Left ventricle myocardium superior (tissue), 1 donor: ENCODE measurements at regions not wholly inside any gene's neighbourhood (a gene's known extent, or its start where the extent isn't known, plus 50 kb on each side); places are given as distances from the start of the nearest gene placed in this dataset.
A peak's percentile ranks its signal among the peaks of the same experiment; 100 is the strongest.

ENCODE experiments used
- ATAC-seq: fragments of 200-7000 bp; cut with Tn5 transposase; one replicate; pipeline ENCODE4 v1.9.1; 2020; ENCODE audit warnings: mild to moderate bottlenecking, moderate library complexity
- DNase-seq: peaks from one replicate; pipeline ENCODE4 v3.0.0-alpha.2; 2020
- intact Hi-C: fragments of 100-400 bp; cut with micrococcal nuclease; formaldehyde crosslinking; loops from one replicate; pipeline ENCODE4 v1.11.0; 2022
- donor health status: DM: no; HTN: yes; CAD: no; lungs with severe emphysema.

DNA sequence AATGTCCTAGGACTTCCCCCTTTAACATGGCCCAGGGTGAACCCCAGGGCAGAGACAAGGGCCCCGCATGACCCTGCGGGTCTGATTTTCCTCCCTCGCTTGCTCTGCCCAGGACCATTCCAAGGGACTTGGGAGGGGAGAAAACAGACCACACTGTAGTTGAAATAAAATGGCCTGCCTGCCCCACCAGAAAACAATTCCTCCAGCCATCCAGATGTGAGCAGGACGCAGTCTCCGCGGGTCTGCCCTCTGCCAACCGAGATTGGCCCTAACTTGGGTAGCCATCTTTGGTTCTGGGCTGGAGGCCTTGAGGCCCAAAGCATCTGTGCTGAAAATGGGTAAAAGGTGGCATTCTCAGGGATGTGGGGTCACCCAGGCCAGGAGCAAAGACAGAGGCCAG is 75.5 kb downstream of the RFLNA start:
- intact Hi-C loops = no loop called here
- DNase-seq (no peak), ATAC-seq (no peak)

DNA sequence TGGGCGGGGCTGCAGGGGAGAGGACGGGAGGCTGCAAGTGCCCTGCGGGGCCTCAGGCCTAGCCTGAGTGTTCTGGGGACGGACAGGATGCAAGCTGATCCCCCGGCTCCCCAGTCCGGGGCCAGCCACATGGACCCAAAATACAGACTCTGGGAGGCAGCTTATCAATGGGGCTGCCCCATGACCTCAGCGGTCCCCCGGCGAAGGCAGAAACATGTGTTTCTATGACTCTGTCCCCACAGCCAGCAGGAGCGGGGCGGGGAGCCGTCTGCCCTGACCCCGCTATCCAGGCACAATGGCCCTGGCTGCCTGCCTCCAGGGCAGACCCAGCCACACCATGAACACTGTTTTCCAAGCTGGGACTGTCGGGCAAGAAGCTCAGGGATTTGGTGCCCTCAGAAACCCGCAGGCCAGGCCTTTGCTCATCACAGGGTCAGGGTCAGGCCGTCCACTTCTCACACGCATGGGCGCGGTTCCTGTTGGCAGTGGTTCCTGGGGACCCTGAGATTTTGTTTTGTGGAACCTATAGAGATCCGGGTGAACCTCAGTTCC is 75.0 kb downstream of the RFLNA start:
- DNase-seq = no peak
- intact Hi-C loops = no loop called here
- ATAC-seq = no peak

DNA sequence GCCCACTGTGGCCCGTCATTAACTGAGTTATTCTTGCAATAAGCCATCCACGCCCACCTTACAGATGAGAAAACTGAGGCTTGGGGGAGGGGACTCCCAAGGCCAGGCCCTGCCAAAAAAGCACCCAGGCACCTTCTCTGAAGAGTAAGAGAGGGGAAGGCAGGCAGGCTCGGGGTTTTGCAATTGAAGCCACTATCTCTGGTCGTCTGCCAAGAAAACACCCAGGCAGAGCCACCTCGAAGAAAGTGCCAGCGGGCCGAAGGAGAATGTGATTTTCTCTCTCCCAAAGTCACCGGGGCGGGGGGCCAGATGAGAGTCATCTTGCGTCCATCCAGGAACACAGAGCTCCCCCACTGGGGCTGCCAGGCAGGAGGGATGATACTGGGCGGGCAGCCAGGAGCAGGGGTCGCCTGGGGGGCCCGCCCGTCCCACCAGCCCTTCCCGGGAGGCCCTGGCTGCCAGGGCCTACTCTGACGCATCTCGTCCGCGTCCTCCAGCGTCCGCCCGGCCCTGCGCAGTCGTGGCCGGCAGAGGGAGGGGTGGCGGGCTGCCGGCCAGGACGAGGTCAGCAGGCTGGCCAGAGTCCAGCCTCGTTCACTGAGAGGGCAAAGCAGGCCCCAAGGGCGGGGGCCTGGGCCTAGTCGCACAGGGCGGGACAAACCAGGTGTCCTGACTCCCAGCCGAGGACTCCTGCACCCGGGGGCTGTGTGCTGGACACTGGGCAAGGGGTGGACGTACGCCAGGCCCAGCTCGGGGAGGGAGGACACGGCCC is 74.3 kb downstream of the RFLNA start:
- ATAC-seq (peak; percentile 82), DNase-seq (peak; percentile 97)
- intact Hi-C loops = no loop called here

DNA sequence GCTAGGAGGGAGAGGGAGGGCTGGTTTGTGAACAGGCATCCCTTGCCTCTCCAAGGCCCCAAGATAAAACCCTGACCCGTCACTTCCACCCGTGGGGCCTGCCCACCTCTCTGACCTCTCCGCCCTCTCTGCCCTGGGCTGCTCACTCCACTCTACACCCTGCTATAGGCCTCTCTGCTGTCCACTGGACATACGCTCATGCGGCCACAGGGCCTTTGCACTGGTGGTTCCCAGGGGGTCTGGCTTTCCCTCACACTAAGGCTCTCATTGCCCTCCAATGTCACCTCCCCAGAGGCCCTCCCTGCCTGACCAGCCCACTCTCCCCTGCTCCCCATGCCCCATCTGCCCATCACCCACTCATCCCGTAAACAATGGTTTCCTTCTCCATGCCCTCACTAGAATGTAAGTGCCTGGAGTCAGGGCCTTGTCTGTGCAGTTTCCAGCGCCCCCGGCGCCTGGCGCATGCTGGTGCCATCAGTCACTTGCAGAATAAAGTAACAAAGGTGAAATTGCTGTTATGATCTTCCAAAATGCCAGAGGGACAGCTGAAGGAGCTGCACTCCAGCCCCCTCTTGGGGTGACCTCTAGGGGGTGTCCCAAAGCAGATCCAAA is 73.6 kb downstream of the RFLNA start:
- intact Hi-C loops = no loop called here

DNA sequence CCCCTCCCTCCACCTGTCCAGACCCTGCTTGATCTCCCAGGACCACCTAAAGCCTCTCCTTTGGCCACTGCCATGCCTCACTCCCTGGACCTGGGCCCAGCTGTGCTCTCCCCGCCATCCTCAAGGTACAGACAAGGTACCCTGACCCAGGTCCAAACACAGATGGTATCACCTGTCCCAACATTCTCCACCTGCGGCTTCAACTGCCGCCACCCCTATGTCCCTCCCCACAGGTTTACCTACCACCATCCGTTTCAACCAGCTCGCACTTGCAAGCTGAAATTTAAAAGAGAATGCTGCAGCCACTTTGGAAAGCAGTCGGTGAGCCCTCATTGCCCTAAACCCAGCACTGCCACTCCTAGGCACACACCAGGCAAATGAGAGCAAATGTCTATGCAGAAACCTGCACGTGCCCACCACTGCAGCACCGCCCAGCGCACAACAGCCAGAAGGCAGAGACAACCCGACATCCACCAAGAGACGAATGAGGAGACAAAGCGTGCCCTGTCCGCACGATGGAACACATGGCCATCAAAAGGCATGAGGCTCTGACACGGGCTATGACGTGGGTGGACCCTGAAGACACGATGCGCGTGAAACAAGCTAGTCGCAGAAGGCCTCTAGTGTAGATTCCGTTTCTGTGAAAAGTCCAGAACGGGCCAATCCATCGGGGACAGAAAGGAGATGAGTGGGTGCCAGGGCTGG is 71.0 kb downstream of the RFLNA start:
- ATAC-seq (no peak), DNase-seq (no peak)
- intact Hi-C loops = no loop called here

More for the DNA sequence above, 73.6 kb downstream of the RFLNA start:
- ATAC-seq (no peak), DNase-seq (no peak)
